ENCODE measurements at regions not wholly inside any gene's neighbourhood (a gene's known extent, or its start where the extent isn't known, plus 50 kb on each side); places are given as distances from the start of the nearest gene placed in this dataset.

GRCh38 chr12:115763982-115764621, 513.4 kb downstream of the MED13L start:
- TF ChIP-seq ZNF274 (IDR thresholded peaks at IDR 0.05; ENCODE audit: low read depth, low read length) (no peak), YY1 (IDR thresholded peaks at IDR 0.05; ENCODE audit: insufficient read depth, insufficient read length) (no peak), SUZ12 (IDR thresholded peaks at IDR 0.05; ENCODE audit: extremely low read depth, insufficient read depth, insufficient read length) (no peak)

Data from NT2/D1 (cell line).